ES-I3 (cell line): ENCODE measurements at regions not wholly inside any gene's neighbourhood (a gene's known extent, or its start where the extent isn't known, plus 50 kb on each side); places are given as distances from the start of the nearest gene placed in this dataset.

Experiments used
- H3K36me3 ChIP-seq: 2 replicates; pipeline ENCODE4 v1.6.1; 2013; ENCODE audit warnings: mild to moderate bottlenecking, low read length, control low read depth, moderate library complexity; ENCODE audit not compliant: insufficient read depth
- H3K4me1 ChIP-seq: 2 replicates; pipeline ENCODE4 v1.6.1; 2013; ENCODE audit warnings: mild to moderate bottlenecking, control low read depth, low read length; ENCODE audit not compliant: insufficient read depth
- H3K9ac ChIP-seq: 2 replicates; pipeline ENCODE4 v1.6.1; 2013; ENCODE audit warnings: low read depth, mild to moderate bottlenecking, low read length, moderate library complexity
- H3K9me3 ChIP-seq: 2 replicates; pipeline ENCODE4 v1.6.1; 2013; ENCODE audit warnings: mild to moderate bottlenecking, low read length, moderate library complexity; ENCODE audit not compliant: control insufficient read depth, insufficient read depth

DNA sequence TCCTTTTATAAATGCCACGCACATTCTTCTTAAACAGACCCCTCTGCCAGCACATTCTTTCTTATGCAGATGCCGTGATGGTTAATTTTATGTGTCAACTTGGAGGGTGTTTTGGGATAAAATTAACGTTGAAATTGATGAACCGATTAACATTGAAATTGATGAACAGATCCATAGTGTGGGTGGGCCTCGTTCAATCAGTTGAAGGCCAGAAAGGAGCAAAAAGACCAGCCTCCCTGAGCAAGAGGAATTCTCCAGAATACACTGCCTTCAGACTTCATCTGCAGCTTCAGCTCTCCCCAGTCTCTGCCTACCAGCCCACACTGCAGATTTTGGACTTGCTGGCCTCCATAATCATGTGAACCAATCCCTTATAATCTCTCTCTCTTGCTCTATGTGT, 233.6 kb upstream of the BCOR start:
- Histone ChIP-seq H3K9ac (no peak overlapping the region), H3K4me1 (no peaks in the 10 kb centered on the region), H3K36me3 (no peaks in the 10 kb centered on the region)

DNA sequence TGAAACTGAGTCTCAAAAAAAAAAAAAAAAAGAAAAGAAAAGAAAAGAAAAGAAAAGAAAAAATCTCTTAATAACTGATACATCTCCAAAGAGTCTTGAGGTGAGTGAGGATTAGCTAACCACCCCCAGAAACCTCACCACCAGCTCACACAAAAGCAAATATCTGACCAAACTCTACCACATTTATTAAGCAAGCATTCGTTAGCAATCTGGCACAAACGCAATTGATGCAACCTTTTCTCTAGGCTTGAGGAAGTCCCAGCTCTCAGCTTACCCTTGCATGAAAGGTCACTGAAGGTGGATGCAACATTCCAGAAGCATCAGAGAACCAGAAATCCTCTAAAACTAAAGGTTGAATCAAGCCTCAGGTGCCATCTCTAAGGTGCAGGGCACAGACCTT, 231.9 kb upstream of the BCOR start:
- no peak overlapping the region for H3K9ac ChIP-seq
- no peaks in the 10 kb centered on the region for H3K4me1 ChIP-seq
- H3K9me3 ChIP-seq, result no peaks in the 10 kb centered on the region
- H3K36me3 ChIP-seq, result no peaks in the 10 kb centered on the region

More for the DNA sequence above, 233.6 kb upstream of the BCOR start:
- no peaks in the 10 kb centered on the region for H3K9me3 ChIP-seq

DNA sequence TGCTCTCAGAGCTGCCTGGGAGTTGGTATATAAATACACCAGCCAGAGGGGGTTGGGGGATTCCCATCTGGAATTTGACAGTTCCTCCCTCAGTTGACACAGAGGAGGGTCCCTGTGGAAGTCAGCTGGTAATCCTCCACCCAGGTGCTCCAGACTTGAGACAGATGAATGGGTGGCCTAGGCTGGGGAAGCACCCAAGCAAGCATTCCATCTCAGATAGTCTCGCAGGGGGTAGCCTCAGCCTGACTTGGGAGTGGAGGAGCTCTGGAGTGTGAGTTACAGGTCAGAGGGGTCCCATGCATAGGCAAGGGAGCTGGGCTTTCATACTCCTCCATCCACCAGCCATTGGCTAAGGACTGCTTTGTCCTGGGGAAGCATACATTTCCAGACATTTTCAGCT, 229.3 kb upstream of the BCOR start:
- H3K9me3 ChIP-seq, result no peaks in the 10 kb centered on the region

DNA sequence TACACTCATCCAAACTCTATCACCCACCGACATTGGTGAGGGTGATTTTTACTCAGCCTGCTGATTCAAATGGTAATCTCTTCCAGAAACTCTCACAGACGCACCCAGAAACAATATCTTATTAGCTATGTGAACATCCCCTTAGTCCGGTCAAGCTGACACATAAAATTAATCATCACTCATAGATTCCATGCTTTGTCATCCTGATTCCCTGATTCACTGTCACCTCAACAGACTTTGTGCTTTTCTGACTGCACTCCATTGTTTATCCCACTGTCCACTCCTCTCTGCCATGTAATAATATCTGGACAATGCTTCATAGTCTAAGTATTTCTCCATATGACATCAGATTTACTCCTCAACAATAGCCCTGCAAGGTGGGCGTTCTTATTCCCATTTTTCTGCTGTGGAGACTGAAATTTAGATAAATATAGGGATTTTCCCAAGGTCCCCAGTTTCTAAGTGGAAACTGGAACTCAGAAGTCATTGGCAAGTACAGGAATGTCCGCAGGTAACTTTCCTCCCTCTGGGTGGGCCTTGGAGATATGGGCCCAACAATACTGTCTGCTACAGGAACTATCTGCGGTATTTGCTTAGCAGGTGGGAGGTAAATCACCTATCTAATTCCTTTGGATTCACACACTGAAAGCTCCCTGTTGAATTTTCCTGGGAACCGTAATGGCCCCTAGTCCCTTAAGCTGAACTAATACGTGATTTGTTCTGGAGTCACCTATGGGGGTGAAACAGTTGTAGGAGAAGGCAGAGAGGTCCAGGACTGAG, 228.6 kb upstream of the BCOR start:
- H3K4me1 ChIP-seq, result no peaks in the 10 kb centered on the region
- H3K9ac ChIP-seq, result no peak overlapping the region
- no peaks in the 10 kb centered on the region for H3K36me3 ChIP-seq
- no peaks in the 10 kb centered on the region for H3K9me3 ChIP-seq

More for the DNA sequence above, 229.3 kb upstream of the BCOR start:
- H3K4me1 ChIP-seq, result no peaks in the 10 kb centered on the region
- no peak overlapping the region for H3K9ac ChIP-seq
- H3K36me3 ChIP-seq, result no peaks in the 10 kb centered on the region

DNA sequence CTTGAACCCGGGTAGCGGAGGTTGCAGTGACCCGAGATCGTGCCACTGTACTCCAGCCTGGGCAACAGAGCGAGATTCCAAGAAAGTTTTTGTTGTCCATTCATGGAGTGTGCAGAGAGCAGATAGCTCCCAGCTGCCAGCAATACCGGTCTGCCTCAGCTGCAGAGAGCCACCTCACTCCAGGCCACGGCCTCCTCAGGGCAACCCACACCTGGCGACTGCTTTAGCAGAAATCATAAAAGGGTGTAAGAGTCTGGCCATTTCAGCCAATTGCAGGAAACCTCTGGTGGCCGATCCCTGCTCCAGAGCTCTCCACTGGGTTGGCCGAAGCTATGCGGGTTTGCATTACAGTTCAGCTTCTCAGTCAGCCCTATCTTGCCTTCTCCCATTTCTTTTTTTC, 227.4 kb upstream of the BCOR start:
- Histone ChIP-seq H3K4me1 (no peaks in the 10 kb centered on the region), H3K9me3 (peaks cover 3% of the 10 kb centered on the region; the same call in 1 of the 2 replicates), H3K9ac (no peak overlapping the region), H3K36me3 (no peaks in the 10 kb centered on the region)

DNA sequence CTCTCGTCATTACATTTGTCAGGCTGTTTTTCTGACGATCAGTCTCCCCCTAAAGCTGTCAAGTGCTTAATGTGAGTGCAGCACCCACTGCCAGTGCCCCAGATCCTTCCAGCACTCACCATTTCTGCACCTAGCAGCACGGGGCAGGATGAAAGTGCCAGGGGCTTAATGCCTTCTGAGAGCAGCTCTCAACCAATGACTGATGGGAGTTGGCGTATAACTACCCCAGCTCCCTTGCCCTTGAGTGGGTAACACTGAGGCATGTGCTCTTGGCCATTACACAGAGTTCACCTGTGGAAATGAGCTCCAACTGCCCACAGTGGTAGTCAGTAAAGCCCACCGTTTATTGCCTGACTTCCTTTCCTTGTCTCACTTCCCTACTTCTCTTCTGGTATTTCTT, 226.2 kb upstream of the BCOR start:
- Histone ChIP-seq H3K4me1 (no peaks in the 10 kb centered on the region), H3K9me3 (peaks cover 3% of the 10 kb centered on the region; the same call in 1 of the 2 replicates), H3K9ac (no peak overlapping the region), H3K36me3 (no peaks in the 10 kb centered on the region)

DNA sequence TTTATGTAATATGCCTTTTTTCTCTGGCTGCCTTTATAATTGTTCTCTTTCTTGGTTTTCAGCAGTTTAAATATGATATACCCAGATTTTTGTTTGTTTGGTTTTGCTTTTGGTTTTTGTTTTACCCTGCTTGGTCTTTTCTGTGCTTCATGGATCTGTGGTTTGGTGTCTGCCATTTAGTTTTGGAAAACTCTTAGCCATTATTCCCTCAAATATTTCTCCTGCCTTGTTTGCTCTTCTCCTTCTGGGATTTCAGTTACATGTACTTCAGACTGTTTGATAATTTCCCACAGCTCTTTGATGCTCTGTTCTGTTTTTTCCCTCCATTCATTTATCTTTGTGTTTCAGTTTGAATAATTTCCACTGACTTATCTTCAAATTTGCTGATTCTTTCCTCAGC, 223.1 kb upstream of the BCOR start:
- Histone ChIP-seq H3K9ac (no peak overlapping the region), H3K36me3 (no peaks in the 10 kb centered on the region), H3K4me1 (no peaks in the 10 kb centered on the region), H3K9me3 (peaks cover 5% of the 10 kb centered on the region; the same call in 1 of the 2 replicates)

DNA sequence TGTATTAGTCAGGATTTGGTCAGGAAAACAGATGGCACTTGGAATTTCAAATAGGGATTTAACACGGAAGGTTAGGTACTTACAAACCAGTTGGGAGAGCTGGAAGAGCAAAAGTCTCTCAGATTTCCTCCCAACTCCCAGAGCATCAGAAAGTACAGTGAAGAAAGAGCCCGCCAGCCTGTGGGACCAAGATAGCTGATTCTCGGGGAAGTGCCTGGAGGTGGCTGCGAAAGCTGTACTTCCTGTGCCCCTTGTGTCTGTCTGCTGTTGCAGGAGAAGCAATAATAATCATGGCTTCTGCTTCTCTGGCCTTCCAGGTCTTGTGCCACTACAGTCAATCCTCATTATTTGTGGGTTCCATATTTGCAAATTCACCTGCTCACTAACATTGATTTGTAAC, 221.0 kb upstream of the BCOR start:
- no peaks in the 10 kb centered on the region for H3K36me3 ChIP-seq
- H3K9ac ChIP-seq, result no peak overlapping the region
- H3K4me1 ChIP-seq, result no peaks in the 10 kb centered on the region
- peaks cover 5% of the 10 kb centered on the region; the same call in 1 of the 2 replicates for H3K9me3 ChIP-seq

DNA sequence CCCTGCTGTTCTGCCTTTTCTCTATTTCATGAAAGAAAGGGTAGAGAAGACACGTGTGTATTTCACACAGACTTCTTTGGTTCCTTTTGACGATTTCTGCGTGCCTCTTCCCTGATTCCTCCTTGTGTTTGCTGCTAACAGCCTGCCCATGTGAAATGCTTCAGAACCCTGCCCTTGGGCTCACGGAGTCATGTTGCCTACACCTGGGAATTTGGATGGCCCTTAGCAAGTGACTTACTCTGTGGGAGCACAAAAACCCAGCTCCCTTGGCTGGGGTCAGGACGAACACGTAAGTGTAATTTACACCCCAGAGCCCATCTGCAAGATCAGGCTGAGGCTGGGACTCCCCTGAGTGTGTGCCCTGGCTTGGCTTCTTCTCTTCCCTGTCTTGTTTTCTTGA, 220.3 kb upstream of the BCOR start:
- no peak overlapping the region for H3K9ac ChIP-seq
- no peaks in the 10 kb centered on the region for H3K4me1 ChIP-seq
- no peaks in the 10 kb centered on the region for H3K36me3 ChIP-seq
- peaks cover 5% of the 10 kb centered on the region; the same call in 1 of the 2 replicates for H3K9me3 ChIP-seq

DNA sequence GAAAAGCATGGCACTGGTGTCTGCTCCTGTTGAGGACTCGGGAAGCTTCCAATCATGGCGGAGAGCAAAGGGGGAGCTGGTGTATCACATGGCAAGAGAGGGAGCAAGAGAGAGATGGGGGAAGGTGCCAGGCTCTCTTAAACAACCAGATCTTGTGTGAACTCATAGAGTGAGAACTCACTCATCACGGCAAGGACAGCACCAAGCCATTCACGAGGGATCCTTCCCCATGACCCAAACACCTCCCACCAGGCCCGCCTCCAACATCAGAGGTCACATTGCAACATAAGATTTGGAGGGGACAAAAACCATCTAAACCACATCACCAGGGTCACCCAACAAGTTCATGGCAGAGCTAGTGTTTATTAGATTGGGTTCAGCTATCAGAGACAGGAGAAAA, 218.7 kb upstream of the BCOR start:
- no peaks in the 10 kb centered on the region for H3K36me3 ChIP-seq
- peaks cover 5% of the 10 kb centered on the region; the same call in 1 of the 2 replicates for H3K9me3 ChIP-seq
- no peaks in the 10 kb centered on the region for H3K4me1 ChIP-seq
- no peak overlapping the region for H3K9ac ChIP-seq

DNA sequence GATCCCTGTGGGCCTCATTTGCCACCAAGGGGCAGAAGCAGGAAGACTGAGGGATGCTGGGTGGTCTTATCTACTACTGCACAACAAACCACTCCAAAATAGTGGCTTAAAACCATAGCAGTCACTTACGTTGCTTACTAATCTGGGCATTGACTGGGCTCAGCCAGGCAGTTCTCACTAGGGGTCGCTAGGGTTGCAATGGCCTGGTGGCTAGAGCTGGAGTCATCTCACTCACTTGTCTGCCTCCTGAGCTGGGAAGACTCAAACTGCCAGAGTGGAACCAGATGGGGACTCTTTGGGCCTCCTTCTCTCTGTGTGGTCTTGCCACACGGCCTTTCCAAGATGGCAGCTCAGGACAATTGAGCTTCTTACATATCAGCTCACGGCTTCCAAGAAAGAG, 216.3 kb upstream of the BCOR start:
- Histone ChIP-seq H3K9ac (no peak overlapping the region), H3K36me3 (no peaks in the 10 kb centered on the region), H3K4me1 (no peaks in the 10 kb centered on the region), H3K9me3 (peaks cover 2% of the 10 kb centered on the region; the same call in 1 of the 2 replicates)

DNA sequence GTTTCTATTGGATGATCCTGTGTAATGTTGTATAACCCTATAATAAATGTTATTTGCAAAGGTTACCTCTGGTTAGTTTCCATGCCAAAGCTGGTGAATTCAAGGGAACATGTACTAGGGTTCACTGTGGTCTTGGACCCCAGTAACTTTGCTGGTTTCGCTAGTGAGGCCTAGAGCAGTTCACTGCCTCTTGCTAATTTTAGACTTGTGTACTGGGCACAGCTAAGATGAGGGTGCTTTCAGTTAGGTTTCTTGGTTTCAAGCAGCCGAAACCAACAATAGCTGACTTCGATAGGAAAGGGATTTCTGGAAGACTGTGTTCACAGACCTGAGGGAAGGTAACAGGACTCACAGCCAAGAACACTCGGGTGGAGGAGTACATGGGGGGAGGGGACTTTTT, 215.5 kb upstream of the BCOR start:
- no peak overlapping the region for H3K9ac ChIP-seq
- no peaks in the 10 kb centered on the region for H3K36me3 ChIP-seq
- no peaks in the 10 kb centered on the region for H3K4me1 ChIP-seq
- H3K9me3 ChIP-seq, result peaks cover 2% of the 10 kb centered on the region; the same call in 1 of the 2 replicates

DNA sequence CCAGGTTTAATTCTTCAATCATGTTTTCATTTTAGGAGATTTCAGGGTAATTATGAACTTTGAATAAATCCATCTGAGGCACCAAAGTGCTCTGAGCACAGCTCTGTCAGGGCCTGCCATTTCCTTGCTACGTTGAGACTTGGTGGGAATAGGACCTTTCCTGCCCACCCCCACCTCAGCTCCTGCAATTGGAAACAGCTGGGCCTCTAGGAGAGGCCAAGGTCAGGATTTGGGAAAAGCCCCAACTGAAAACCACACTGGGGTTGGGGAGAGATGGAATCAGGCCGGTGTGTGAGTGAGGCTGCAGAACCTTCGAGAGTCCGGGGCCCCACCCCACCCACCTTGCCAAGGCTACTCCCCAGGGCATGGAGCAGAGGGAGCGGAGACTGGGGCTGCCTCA, 212.7 kb upstream of the BCOR start:
- Histone ChIP-seq H3K9ac (no peak overlapping the region), H3K9me3 (no peaks in the 10 kb centered on the region), H3K36me3 (no peaks in the 10 kb centered on the region), H3K4me1 (no peaks in the 10 kb centered on the region)

DNA sequence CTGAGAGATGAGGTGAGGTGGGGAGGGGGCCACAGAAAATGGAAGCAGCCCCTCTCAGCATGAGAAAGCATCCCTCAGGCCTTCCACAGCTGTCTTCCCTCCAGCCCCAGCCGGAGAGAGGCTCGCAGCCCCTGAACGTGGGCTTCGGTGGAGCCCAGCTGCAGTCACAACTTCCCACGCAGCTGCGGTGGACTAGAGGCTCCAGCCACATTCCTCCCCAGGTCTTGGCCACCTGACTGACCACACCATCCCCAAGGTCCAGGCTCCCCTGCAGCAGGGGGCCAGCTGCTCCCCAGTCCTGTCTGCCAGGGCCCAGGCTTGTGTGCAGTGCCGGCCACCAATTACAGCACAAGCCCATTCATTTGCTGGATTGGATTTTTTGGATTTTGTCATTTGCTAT, 212.3 kb upstream of the BCOR start:
- Histone ChIP-seq H3K4me1 (no peaks in the 10 kb centered on the region), H3K9ac (no peak overlapping the region), H3K9me3 (no peaks in the 10 kb centered on the region), H3K36me3 (no peaks in the 10 kb centered on the region)

DNA sequence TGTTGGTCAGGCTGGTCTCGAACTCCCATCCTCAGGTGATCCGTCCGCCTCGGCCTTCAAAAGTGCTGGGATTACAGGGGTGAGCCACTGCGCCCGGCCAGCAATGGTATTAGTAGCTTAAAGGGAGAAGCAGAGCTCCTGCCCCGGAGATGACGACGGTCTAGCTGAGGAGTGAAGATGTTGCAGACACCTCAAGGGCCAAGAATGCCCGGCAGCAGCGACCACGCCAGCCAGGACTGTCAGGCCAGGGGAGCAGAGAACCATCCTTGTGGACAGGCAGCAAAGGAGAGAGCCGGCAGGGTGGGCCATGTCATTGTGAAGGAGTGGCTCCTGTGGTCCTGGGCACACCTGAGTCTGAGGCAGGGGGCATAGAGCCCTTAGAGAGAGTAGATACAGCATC, 210.1 kb upstream of the BCOR start:
- Histone ChIP-seq H3K36me3 (no peaks in the 10 kb centered on the region), H3K9ac (no peak overlapping the region), H3K4me1 (peaks cover 6% of the 10 kb centered on the region; the same call in 1 of the 2 replicates), H3K9me3 (no peaks in the 10 kb centered on the region)
